ENCODE measurements at regions not wholly inside any gene's neighbourhood (a gene's known extent, or its start where the extent isn't known, plus 50 kb on each side); places are given as distances from the start of the nearest gene placed in this dataset.
"Not testable (repeated sequence)": the region's sequence is repeated elsewhere in the genome, so short reads cannot be mapped to it uniquely, and the experiment has no call there.

GRCh38 chr6:86215323-86215722 is 572.6 kb upstream of the SYNCRIP start:
- Histone ChIP-seq H3K27me3 (ENCODE audit: insufficient read depth, low read depth, severe bottlenecking) (peaks cover 13% of the 10 kb centered on the region), H3K4me3 (ENCODE audit: low read depth, low read length) (no peak overlapping the region), H3K27ac (no peak overlapping the region), H3K9me3 (ENCODE audit: severe bottlenecking) (no peaks in the 10 kb centered on the region), H3K36me3 (no peaks in the 10 kb centered on the region)
- no peak for DNase-seq
- no peak for TF ChIP-seq CTCF (IDR thresholded peaks at IDR 0.05; ENCODE audit: low read depth, low read length)

- TF ChIP-seq CTCF (IDR thresholded peaks at IDR 0.05; ENCODE audit: low read depth, low read length): no peak
- H3K27ac ChIP-seq: no peak overlapping the region
- DNase-seq: no peak
- H3K36me3 ChIP-seq: no peaks in the 10 kb centered on the region
- H3K9me3 ChIP-seq (ENCODE audit: severe bottlenecking): no peaks in the 10 kb centered on the region
- peaks cover 11% of the 10 kb centered on the region for H3K27me3 ChIP-seq (ENCODE audit: insufficient read depth, low read depth, severe bottlenecking)
- H3K4me3 ChIP-seq (ENCODE audit: low read depth, low read length): no peak overlapping the region
Measured at GRCh38 chr6:86205980-86206379, 563.3 kb upstream of the SYNCRIP start.

GRCh38 chr6:86203044-86203443 is 560.4 kb upstream of the SYNCRIP start:
- H3K27me3 ChIP-seq (ENCODE audit: insufficient read depth, low read depth, severe bottlenecking): peaks cover 2% of the 10 kb centered on the region
- H3K9me3 ChIP-seq (ENCODE audit: severe bottlenecking): no peaks in the 10 kb centered on the region
- no peak overlapping the region for H3K27ac ChIP-seq
- TF ChIP-seq CTCF (IDR thresholded peaks at IDR 0.05; ENCODE audit: low read depth, low read length): no peak
- no peak for DNase-seq
- no peak overlapping the region for H3K4me3 ChIP-seq (ENCODE audit: low read depth, low read length)
- no peaks in the 10 kb centered on the region for H3K36me3 ChIP-seq

- H3K4me3 ChIP-seq (ENCODE audit: low read depth, low read length): no peak overlapping the region
- no peak for TF ChIP-seq CTCF (IDR thresholded peaks at IDR 0.05; ENCODE audit: low read depth, low read length)
- H3K27me3 ChIP-seq (ENCODE audit: insufficient read depth, low read depth, severe bottlenecking): peaks cover 26% of the 10 kb centered on the region
- no peak overlapping the region for H3K27ac ChIP-seq
- H3K36me3 ChIP-seq: no peaks in the 10 kb centered on the region
- no peak for DNase-seq
- no peaks in the 10 kb centered on the region for H3K9me3 ChIP-seq (ENCODE audit: severe bottlenecking)
Measured at GRCh38 chr6:86193821-86194220, 551.1 kb upstream of the SYNCRIP start.

GRCh38 chr6:86192123-86192522 is 549.4 kb upstream of the SYNCRIP start:
- DNase-seq: peak; percentile 7
- no peaks in the 10 kb centered on the region for H3K9me3 ChIP-seq (ENCODE audit: severe bottlenecking)
- no peak overlapping the region for H3K27ac ChIP-seq
- TF ChIP-seq CTCF (IDR thresholded peaks at IDR 0.05; ENCODE audit: low read depth, low read length): 0 out of 2 replicates have a peak, but pooled peaks have one; percentile 42
- no peak overlapping the region for H3K4me3 ChIP-seq (ENCODE audit: low read depth, low read length)
- no peaks in the 10 kb centered on the region for H3K36me3 ChIP-seq
- H3K27me3 ChIP-seq (ENCODE audit: insufficient read depth, low read depth, severe bottlenecking): peaks cover 28% of the 10 kb centered on the region

GRCh38 chr6:86175149-86175548 is 532.5 kb upstream of the SYNCRIP start:
- peaks cover 22% of the 10 kb centered on the region for H3K27me3 ChIP-seq (ENCODE audit: insufficient read depth, low read depth, severe bottlenecking)
- H3K9me3 ChIP-seq (ENCODE audit: severe bottlenecking); H3K36me3 ChIP-seq; H3K4me3 ChIP-seq (ENCODE audit: low read depth, low read length); H3K27ac ChIP-seq: not testable (repeated sequence)
- peak; percentile 46 for DNase-seq
- TF ChIP-seq CTCF (IDR thresholded peaks at IDR 0.05; ENCODE audit: low read depth, low read length): peak; percentile 54

Data from WERI-Rb-1 (cell line).